A549 (cell line): ENCODE measurements at regions not wholly inside any gene's neighbourhood (a gene's known extent, or its start where the extent isn't known, plus 50 kb on each side); places are given as distances from the start of the nearest gene placed in this dataset.

Experiments used
- CEBPB ChIP-seq, 2 experiments: fragments of >200 bp in 1 of 2; sonication (Bioruptor Twin) in 1 of 2; formaldehyde crosslinking in 1 of 2; IDR thresholded peaks; 2 replicates each; pipeline ENCODE4 v1.6.1; 2012 to 2016
- FOSL2 ChIP-seq, 2 experiments: fragments of 450-650 bp in 1 of 2; fragments of >200 bp in 1 of 2; sonication (Bioruptor Twin) in 1 of 2; formaldehyde crosslinking; IDR thresholded peaks; 2 replicates each; pipeline versions ENCODE4 v1.5.0 to v1.6.1; 2016 to 2020; ENCODE audit warnings: mild to moderate bottlenecking in 1 of 2, moderate library complexity in 1 of 2
- HDAC2 ChIP-seq: fragments of 200-600 bp; sonication (generic); IDR thresholded peaks from 2 replicates; pipeline ENCODE4 v1.6.1; 2016
- HOXA7 ChIP-seq: fragments of 250-450 bp; sonication (Bioruptor Pico); IDR thresholded peaks from 2 replicates; pipeline ENCODE4 v1.5.0; 2020; ENCODE audit warnings: mild to moderate bottlenecking, moderate library complexity
- JUN ChIP-seq, 2 experiments: fragments of >200 bp; sonication (Bioruptor Twin); formaldehyde crosslinking; IDR thresholded peaks; 2 replicates in 1 of 2; 3 replicates in 1 of 2; pipeline ENCODE4 v1.6.1; 2016 to 2017
- RCOR1 ChIP-seq: fragments of 150-350 bp; IDR thresholded peaks from 2 replicates; pipeline ENCODE4 v1.6.1; 2014; ENCODE audit warnings: antibody characterized with exemption, low read length, low read depth
- SMC3 ChIP-seq: fragments of >200 bp; sonication (Bioruptor Twin); formaldehyde crosslinking; IDR thresholded peaks from 3 replicates; pipeline ENCODE4 v1.6.1; 2018; ENCODE audit warnings: inconsistent platforms
- ZSCAN20 ChIP-seq: fragments of 250-450 bp; sonication (Bioruptor Pico); IDR thresholded peaks from 2 replicates; pipeline ENCODE4 v1.8.0; 2022; ENCODE audit warnings: mild to moderate bottlenecking, moderate library complexity
- TF ChIP-seq, protein P1 (sequence below): fragments of >200 bp; sonication (Bioruptor Twin); formaldehyde crosslinking; IDR thresholded peaks from 3 replicates; pipeline ENCODE4 v1.5.1; 2016
- TF ChIP-seq, protein P2 (sequence below): IDR thresholded peaks from 2 replicates; pipeline ENCODE4 v1.6.1; 2012; ENCODE audit warnings: low read depth, borderline replicate concordance
- TF ChIP-seq, protein P3 (sequence below): IDR thresholded peaks from 2 replicates; pipeline ENCODE4 v1.6.1; 2012

DNA sequence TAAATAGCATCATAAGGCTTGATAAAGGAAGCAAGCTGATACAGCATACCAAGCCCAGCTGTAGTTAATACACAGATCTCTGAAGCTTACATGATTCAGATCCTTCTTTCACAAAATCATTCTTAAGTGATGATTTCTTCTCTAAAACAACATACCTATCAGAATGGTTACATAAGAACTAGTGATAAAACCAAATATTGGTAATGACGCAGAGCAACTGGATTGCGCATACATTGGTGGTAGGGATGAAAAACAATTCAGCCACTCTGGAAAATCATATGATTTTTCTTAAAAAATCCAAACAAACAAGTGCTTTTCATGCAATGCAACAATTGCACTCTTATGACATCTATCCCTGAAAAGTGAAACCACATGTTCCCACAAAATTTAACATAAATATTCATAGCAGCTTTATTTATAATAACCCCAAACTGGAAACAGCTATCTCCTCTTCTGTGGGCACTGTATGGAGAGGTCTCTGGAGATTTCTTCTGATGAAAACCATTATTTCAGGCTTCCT is 153.6 kb upstream of the DSEL start:
- TF ChIP-seq FOSL2 (IDR thresholded peaks at IDR 0.05) (no peak), FOSL2 (CRISPR knock-in tag; IDR thresholded peaks at IDR 0.05) (no peak), SMC3 (no peak), HDAC2 (no peak), ZSCAN20 (CRISPR knock-in tag) (no peak), HOXA7 (no peak), JUN (IDR thresholded peaks at IDR 0.05) (no peak), RCOR1 (no peak), CEBPB (IDR thresholded peaks at IDR 0.05) (no peak)
- TF ChIP-seq, protein P1, sequence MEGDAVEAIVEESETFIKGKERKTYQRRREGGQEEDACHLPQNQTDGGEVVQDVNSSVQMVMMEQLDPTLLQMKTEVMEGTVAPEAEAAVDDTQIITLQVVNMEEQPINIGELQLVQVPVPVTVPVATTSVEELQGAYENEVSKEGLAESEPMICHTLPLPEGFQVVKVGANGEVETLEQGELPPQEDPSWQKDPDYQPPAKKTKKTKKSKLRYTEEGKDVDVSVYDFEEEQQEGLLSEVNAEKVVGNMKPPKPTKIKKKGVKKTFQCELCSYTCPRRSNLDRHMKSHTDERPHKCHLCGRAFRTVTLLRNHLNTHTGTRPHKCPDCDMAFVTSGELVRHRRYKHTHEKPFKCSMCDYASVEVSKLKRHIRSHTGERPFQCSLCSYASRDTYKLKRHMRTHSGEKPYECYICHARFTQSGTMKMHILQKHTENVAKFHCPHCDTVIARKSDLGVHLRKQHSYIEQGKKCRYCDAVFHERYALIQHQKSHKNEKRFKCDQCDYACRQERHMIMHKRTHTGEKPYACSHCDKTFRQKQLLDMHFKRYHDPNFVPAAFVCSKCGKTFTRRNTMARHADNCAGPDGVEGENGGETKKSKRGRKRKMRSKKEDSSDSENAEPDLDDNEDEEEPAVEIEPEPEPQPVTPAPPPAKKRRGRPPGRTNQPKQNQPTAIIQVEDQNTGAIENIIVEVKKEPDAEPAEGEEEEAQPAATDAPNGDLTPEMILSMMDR = no peak
- TF ChIP-seq, protein P2, sequence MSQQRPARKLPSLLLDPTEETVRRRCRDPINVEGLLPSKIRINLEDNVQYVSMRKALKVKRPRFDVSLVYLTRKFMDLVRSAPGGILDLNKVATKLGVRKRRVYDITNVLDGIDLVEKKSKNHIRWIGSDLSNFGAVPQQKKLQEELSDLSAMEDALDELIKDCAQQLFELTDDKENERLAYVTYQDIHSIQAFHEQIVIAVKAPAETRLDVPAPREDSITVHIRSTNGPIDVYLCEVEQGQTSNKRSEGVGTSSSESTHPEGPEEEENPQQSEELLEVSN = no peak
- TF ChIP-seq, protein P3, sequence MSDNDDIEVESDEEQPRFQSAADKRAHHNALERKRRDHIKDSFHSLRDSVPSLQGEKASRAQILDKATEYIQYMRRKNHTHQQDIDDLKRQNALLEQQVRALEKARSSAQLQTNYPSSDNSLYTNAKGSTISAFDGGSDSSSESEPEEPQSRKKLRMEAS = no peak
